ENCODE measurements at regions not wholly inside any gene's neighbourhood (a gene's known extent, or its start where the extent isn't known, plus 50 kb on each side); places are given as distances from the start of the nearest gene placed in this dataset.
"Not testable (repeated sequence)": the region's sequence is repeated elsewhere in the genome, so short reads cannot be mapped to it uniquely, and the experiment has no call there.

- not testable (repeated sequence) for DNase-seq
Measured at GRCh38 chr9:26664087-26664773, 228.4 kb downstream of the CAAP1 start.

- no peak for DNase-seq
Measured at GRCh38 chr9:26662476-26662875, 230.1 kb downstream of the CAAP1 start.

DNA sequence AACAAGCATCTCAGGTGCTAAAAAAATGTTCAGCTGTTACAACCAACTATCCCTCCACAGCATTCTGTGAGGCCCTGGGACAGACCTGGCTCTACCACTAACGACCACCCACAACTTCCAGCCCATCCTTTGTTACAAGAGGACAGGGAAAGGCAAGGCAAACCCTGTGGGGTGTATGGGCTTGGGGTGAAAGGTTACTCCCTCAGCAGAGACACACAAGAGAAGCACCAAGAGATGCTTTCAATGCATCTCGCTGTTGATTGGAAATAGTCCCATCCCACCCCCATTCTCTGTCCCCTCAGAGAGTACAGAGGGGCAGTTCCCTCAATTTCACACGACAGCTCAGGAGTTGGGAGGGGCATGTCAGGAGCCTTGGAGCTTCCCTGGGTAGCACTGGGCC is 234.1 kb downstream of the CAAP1 start:
- DNase-seq, result no peak

DNA sequence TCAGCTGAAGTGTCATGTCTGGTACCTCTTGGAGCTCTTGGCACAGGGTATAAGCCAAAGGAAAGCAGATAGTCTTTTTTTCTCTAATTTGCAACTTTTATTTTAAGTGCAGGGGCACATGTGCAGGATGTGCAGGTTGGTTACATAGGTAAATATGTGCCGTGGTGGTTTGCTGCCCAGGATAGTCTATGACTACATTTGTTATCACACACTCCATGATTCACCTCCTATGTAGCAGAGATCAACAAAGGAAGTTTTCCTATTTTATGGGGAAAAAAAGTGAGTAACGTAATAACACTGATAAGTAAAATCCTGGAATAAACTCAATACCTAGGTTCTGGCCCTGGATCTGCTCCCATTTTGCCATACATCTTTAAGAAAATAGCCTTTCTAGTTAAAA is 234.6 kb downstream of the CAAP1 start:
- DNase-seq, result no peak

DNA sequence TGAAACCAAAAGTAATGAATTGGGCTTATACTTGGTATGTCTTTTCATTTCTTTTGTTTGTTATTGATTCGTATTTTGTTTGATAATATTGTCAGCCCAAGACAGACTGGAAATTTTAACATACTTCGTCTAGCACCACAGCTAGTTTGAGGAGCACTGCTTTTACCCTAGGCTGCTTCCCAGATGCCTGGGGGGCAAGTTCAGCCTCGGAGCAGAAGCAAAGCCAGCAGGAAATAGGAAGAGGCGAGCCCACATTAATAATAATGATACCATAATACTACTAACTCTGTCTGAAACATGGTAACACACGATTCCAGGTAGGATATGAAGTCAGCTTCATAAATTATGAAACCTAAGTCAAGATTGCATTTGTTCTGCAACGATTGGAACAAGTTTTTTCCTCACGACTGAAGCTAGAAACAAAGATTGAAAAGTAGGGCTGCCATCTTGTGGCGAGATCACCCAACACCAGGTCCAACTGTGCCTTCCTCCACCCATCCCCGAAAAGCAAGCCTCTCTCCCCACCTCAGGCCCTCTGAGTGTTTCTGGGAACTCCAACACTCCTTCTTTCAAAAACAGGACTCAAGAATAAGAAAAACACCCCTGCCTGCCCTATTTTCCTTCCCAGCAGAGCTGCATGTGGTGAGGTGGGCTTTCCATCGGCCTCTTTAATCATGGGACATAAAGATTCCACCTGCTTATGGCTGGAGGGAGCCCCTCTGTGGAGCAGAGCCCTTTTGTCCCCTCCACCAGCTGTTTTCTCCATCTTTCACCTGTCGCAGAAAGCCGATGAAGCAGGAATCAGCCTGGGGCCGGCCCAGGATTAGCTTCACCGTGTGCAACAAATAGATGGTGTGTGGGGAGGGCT is 236.4 kb downstream of the CAAP1 start:
- no peak for DNase-seq

DNA sequence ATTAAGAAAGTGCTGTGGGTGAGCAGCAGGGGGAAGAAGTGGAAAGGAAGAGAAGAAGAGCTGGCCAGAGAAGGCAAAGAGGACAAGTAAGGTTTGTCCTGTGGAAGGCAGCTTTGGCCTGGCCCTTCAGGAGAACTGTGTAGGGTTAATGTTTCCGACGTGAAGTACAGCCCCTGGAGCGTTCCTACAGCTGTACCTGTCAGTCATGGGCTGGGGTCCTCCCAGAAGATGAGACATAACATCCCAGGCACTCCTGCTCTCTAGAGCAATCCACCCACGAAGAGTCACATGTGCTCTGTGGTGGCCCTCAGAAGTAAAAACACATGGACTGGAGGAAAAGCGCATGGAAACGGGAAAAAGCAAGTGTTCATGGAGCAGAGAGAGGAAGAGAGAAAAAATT is 237.4 kb downstream of the CAAP1 start:
- no peak for DNase-seq

DNA sequence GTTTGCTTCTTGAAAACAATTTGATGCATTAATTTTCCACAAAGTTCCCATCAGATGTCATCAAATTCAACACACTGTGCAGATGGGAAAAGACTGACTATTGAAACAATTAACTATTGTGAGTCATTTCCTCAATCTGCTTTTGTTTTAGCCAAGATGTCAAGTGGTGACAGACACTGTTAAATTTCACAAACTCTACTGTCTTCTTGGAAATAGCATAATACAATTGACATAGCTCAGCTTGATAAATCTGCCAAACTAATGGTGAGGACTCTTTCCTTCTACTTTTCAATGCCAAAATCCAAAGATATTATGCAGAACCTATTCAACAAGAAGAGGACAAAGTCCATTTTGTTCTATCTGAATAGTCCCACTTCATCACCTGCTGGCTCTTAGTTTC is 242.3 kb downstream of the CAAP1 start:
- DNase-seq, result no peak

- DNase-seq, result no peak
Measured at GRCh38 chr9:26643826-26644225, 248.8 kb downstream of the CAAP1 start.

DNA sequence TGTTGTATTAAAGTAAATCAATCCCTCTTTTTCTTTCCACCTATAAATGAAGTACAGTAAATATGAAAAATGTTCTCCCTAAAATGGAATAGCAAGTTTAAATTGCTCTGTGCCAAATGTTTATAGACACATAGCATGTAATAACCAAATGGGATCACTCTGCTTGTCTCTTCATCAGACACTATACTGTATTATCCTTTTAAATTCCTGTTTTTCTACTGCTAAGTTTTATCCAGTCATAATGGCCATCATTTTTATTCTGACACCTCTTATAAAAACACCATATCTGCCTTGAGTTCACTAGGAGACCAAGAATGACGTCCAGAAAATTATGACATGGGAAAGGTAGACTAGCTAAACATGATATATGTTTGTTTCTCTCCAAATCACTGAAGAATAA is 252.8 kb downstream of the CAAP1 start:
- no peak for DNase-seq

GRCh38 chr9:26637101-26637500 is 255.5 kb downstream of the CAAP1 start:
- DNase-seq, result no peak

DNA sequence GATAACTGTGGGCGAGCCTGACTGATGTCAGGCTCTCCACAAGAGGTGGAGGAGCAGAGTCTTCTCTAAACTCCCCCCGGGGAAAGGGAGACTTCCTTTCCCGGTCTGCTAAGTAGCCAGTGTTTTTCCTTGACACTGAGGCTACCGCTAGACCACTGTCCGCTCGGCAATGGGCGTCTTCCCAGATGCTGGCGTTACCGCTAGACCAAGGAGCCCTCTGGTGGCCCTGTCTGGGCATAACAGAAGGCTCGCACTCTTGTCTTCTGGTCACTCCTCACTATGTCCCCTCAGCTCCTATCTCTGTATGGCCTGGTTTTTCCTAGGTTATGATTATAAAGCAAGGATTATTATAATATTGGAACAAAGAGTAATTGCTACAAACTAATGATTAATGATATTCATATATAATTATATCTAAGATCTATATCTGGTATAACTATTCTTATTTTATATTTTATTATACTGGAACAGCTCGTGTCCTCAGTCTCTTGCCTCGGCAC is 278.7 kb downstream of the CAAP1 start:
- DNase-seq, result not testable (repeated sequence)

GRCh38 chr9:26612211-26612610 is 280.4 kb downstream of the CAAP1 start:
- DNase-seq, result no peak

- DNase-seq, result no peak
Measured at GRCh38 chr9:26606756-26607155, 285.8 kb downstream of the CAAP1 start.

GRCh38 chr9:26605367-26605766 is 287.2 kb downstream of the CAAP1 start:
- DNase-seq, result no peak

GRCh38 chr9:26604076-26604662 is 288.4 kb downstream of the CAAP1 start:
- DNase-seq, result no peak

DNA sequence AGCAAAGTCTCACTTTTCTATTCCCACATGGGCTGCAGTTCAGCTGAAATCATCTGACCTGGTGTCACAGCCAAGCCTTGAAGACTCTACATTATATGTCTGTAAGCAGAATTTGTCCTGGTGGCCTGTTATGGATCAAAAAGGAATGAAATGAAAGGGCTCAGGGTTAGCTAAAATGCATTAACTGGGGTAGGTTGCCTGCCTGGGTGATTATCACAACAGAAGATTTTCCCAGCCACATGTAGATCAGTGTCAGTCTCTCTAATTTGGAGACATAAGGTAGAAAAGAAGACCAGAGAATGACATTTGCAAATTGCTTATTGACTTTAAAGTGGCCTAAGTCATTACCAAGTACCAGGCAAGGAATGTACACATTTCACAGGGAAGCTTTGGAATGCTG is 289.0 kb downstream of the CAAP1 start:
- no peak for DNase-seq

DNA sequence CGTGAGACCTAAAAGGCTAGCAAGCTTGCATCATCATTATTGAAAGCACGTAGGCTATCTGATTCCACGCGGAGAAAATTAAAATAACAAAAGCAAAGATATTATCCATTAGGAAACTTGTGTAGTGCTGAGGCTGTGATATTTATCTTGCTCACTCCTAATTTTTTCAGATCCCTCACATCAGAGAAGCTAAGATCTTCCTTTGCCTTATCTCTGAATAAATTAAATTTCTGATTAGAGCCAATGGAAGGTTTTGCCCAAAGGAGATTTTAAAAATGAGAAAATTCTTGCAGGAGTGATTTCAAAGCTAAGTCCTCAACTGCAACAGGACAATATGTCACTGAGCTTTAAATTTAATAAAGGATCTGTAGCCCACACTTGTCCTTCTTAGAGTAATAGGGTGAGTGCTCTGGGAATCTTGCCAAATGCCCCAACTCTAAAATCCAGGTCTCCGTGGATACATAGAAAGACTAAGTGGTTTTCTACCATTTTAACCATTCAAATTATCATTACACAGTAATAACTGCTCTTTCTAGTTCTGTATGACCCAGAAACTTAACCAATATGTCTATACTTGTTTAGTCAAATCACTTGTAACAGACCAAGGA is 295.0 kb downstream of the CAAP1 start:
- DNase-seq, result no peak

- no peak for DNase-seq
Measured at GRCh38 chr9:26579056-26579455, 313.5 kb downstream of the CAAP1 start.

DNA sequence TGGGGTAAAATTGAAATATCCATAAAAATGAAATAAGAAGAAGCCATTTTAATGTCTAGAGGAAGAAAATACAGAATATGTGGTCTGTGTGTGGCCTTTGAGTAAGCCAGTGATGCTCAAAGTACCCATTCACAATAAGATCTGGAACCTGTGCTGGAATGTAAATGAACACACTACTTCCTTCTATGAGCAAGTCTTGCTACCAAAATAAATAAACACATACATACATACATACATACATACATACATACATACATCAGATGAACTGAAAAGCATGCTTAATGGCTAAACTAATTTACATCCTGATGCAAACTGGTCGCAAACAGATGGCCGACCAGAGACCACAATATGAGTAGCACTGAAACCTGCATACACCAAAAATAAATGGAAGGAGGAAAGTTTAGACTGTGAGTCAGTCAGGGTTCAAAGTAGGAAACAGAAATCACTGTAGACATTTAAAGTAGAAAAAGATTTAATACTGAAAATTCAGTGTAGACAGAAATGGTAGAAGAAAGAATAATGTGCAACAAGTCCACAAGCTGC is 317.6 kb downstream of the CAAP1 start:
- no peak for DNase-seq

GRCh38 chr9:26574256-26574655 is 318.3 kb downstream of the CAAP1 start:
- DNase-seq, result no peak

DNA sequence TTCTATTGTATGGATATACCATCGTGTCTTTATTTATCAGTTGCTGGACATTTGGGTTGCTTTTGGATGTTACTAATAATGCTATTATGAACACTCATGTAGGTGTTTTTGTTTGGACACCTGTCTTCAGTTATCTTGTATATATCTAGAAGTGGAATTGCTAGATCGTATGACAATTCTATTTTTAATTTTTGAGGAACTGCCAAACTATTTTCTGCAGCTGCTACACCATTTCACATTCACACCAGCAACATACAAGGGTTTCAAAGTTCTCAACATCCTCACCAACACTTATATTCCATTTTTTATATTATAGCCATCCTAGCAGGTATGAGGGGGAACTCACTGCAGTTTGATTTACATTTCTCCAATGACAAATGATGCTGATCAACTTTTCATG is 324.6 kb downstream of the CAAP1 start:
- DNase-seq, result no peak

DNA sequence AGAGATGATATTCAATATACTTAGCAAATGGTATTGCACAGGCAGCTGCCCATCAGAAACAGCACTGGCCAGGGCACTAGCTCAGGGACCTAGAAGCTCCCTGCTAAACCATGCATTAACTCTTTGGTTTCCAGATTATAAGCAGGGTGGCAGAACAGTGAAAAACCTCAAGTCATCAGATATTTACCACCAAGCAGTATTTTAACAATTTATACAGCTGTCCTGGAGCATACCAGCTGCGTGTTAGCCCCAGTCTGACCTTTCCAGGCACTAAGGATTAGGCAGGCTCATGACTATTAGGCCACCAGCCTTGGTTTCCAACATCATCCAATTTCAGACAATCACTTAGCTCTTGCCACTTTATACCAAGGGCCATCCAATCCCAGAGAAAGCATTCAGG is 326.5 kb downstream of the CAAP1 start:
- no peak for DNase-seq

DNA sequence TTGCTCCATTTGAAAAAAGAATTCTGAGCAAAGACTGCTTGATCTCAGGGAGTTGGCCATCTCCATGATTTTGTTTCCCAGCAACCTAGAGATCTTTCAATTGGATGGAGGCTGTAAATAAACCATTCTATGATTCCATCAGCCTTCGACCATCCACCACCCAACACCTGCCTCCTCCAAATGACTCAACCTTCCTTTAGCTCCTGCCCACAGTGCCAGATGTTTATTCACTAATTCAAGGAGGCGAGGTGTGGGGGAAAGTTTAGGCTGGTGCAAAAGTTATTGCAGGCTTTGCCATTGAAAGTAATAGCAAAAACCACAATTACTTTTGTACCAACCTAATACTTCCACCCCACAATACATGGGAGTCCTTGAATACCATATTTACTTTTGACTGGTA is 327.5 kb downstream of the CAAP1 start:
- no peak for DNase-seq
